Endodermal cell (in vitro differentiated cells): ENCODE measurements at regions not wholly inside any gene's neighbourhood (a gene's known extent, or its start where the extent isn't known, plus 50 kb on each side); places are given as distances from the start of the nearest gene placed in this dataset.
A peak's percentile ranks its signal among the peaks of the same experiment; 100 is the strongest.

Experiments used
- DNase-seq: peaks from one replicate; pipeline ENCODE4 v3.0.0-alpha.2; 2017
- H3K27ac ChIP-seq: 2 replicates; pipeline ENCODE4 v1.5.1; 2013; ENCODE audit warnings: mild to moderate bottlenecking, low read depth, low read length, moderate library complexity
- H3K27me3 ChIP-seq: 2 replicates; pipeline ENCODE4 v1.6.1; 2013; ENCODE audit warnings: mild to moderate bottlenecking, low read length, moderate library complexity; ENCODE audit not compliant: insufficient read depth, control insufficient read depth, poor library complexity, severe bottlenecking
- H3K36me3 ChIP-seq: 2 replicates; pipeline ENCODE4 v1.7.0; 2013; ENCODE audit warnings: mild to moderate bottlenecking, low read length, moderate library complexity; ENCODE audit not compliant: control insufficient read depth, insufficient read depth
- H3K4me1 ChIP-seq: one replicate; pipeline ENCODE4 v1.7.0; 2013; ENCODE audit warnings: low read length; ENCODE audit not compliant: control insufficient read depth, insufficient read depth
- H3K4me3 ChIP-seq: 2 replicates; pipeline ENCODE4 v1.5.1; 2013; ENCODE audit warnings: mild to moderate bottlenecking, low read length, moderate library complexity
- H3K9ac ChIP-seq: 2 replicates; pipeline ENCODE4 v1.6.1; 2013; ENCODE audit warnings: mild to moderate bottlenecking, low read length, moderate library complexity; ENCODE audit not compliant: poor library complexity, severe bottlenecking; ENCODE audit errors: extremely low read depth
- H3K9me3 ChIP-seq: 2 replicates; pipeline ENCODE4 v1.6.1; 2013; ENCODE audit warnings: mild to moderate bottlenecking, low read length, moderate library complexity; ENCODE audit not compliant: control insufficient read depth
- H3K27ac Mint-ChIP-seq: 2 replicates; pipeline ENCODE4 v1.8.0; 2020; ENCODE audit warnings: mixed read lengths
- H3K27me3 Mint-ChIP-seq: 2 replicates; pipeline ENCODE4 v1.8.0; 2021; ENCODE audit warnings: mild to moderate bottlenecking, mixed read lengths; ENCODE audit not compliant: insufficient read depth
- H3K36me3 Mint-ChIP-seq: 2 replicates; pipeline ENCODE4 v1.8.0; 2020; ENCODE audit warnings: low read depth, mixed read lengths
- H3K4me1 Mint-ChIP-seq: 2 replicates; pipeline ENCODE4 v1.8.0; 2020; ENCODE audit warnings: mixed read lengths
- H3K4me3 Mint-ChIP-seq: 2 replicates; pipeline ENCODE4 v1.8.0; 2020; ENCODE audit warnings: mild to moderate bottlenecking, moderate library complexity, mixed read lengths
- H3K9me3 Mint-ChIP-seq: 2 replicates; pipeline ENCODE4 v1.8.0; 2020; ENCODE audit warnings: mild to moderate bottlenecking, mixed read lengths
- WGBS, 2 experiments: methylation state at CpG; one replicate each; pipeline versions ENCODE4 v1.1.5 to v1.1.7; 2013; ENCODE audit warnings: missing lambda C conversion rate in 2 of 2, mixed read lengths in 1 of 2; ENCODE audit not compliant: insufficient coverage in 1 of 2, insufficient read length in 1 of 2; 5-methylcytosine and 5-hydroxymethylcytosine counted together
- TF ChIP-seq, protein P1 (sequence below): fragments of 200-600 bp; sonication (generic); conservative IDR thresholded peaks from 2 replicates; pipeline ENCODE4 v1.5.0; 2021; ENCODE audit warnings: antibody characterized with exemption, mild to moderate bottlenecking

DNA sequence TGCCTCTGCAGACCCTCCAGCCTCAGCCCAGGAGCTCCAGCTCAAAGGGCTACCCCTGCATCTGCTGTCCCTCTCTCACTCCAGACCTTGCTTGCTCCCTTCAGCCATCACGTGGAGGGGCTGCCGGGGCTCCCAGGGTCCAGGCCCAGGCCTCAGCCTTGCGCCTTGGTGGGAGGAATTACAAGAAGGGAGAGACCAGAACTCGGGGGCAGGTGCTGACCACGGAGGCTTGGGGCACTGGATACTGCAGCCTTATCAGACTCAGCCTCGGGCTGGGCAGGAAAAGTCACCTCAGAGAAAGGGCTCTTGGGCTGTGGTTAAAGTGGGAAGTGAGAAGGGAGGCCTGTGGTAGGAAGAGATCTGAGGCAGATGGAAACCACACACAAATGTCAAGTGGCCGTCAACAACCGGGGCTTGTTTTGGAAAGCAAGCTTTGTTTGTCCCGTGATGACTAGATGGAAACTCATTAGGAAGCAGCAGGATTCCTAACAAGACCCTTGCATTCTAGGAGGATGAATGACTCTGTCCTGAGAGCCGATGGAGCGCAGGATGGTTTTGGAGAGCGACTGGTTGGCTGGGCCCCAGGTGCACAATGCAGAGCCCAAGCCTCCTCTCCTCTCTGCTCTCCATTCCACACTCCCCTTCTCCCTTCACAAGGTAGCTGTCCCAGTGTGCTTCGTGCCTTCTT, 1321.7 kb downstream of the TBC1D22A start:
- Histone ChIP-seq H3K27me3 (no peaks in the 10 kb centered on the region), H3K9me3 (no peaks in the 10 kb centered on the region), H3K4me1 (no peaks in the 10 kb centered on the region), H3K27ac (no peak overlapping the region), H3K4me3 (no peak overlapping the region), H3K9ac (no peak overlapping the region), H3K36me3 (no peaks in the 10 kb centered on the region)
- WGBS, 2 experiments: 77 to 87% methylated on average over 11 to 13 of the region's 13 CpGs
- peaks cover 14% of the 10 kb centered on the region for H3K4me1 Mint-ChIP-seq
- no peaks in the 10 kb centered on the region for H3K36me3 Mint-ChIP-seq
- H3K4me3 Mint-ChIP-seq: no peak overlapping the region
- no peak overlapping the region for H3K27ac Mint-ChIP-seq
- H3K9me3 Mint-ChIP-seq: no peaks in the 10 kb centered on the region
- peak; percentile 76 for DNase-seq
- TF ChIP-seq, protein P1, sequence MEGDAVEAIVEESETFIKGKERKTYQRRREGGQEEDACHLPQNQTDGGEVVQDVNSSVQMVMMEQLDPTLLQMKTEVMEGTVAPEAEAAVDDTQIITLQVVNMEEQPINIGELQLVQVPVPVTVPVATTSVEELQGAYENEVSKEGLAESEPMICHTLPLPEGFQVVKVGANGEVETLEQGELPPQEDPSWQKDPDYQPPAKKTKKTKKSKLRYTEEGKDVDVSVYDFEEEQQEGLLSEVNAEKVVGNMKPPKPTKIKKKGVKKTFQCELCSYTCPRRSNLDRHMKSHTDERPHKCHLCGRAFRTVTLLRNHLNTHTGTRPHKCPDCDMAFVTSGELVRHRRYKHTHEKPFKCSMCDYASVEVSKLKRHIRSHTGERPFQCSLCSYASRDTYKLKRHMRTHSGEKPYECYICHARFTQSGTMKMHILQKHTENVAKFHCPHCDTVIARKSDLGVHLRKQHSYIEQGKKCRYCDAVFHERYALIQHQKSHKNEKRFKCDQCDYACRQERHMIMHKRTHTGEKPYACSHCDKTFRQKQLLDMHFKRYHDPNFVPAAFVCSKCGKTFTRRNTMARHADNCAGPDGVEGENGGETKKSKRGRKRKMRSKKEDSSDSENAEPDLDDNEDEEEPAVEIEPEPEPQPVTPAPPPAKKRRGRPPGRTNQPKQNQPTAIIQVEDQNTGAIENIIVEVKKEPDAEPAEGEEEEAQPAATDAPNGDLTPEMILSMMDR: no peak
- H3K27me3 Mint-ChIP-seq: no peaks in the 10 kb centered on the region

DNA sequence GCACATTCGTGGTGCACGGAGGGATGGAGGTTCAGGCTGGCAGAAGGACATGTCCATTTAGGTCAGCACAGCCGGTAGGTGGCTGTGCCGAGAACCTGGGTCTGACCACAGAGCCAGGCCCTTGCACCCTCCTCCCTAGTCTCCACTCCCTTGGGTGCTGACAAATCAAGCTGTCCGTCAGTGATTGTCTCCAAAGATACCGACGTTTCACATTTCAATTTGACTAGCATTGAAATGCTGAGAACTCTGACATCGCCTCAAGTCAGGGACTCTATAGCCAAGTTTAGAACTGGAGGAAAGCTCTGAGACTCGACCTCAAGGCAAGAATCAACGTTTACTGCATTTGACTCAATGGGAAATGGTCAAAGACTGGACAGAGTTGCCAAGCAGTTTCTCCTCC, 1321.1 kb downstream of the TBC1D22A start:
- H3K9me3 ChIP-seq: no peaks in the 10 kb centered on the region
- no peaks in the 10 kb centered on the region for H3K27me3 Mint-ChIP-seq
- H3K4me3 Mint-ChIP-seq: no peak overlapping the region
- no peaks in the 10 kb centered on the region for H3K36me3 Mint-ChIP-seq
- H3K4me3 ChIP-seq: no peak overlapping the region
- peaks cover 14% of the 10 kb centered on the region for H3K4me1 Mint-ChIP-seq
- H3K27ac ChIP-seq: no peak overlapping the region
- H3K9me3 Mint-ChIP-seq: no peaks in the 10 kb centered on the region
- DNase-seq: no peak
- no peaks in the 10 kb centered on the region for H3K36me3 ChIP-seq
- H3K4me1 ChIP-seq: no peaks in the 10 kb centered on the region
- WGBS, 2 experiments: 87 to 91% methylated on average over 10 of the region's 10 CpGs
- TF ChIP-seq, protein P1: no peak
- no peaks in the 10 kb centered on the region for H3K27me3 ChIP-seq
- no peak overlapping the region for H3K9ac ChIP-seq
- no peak overlapping the region for H3K27ac Mint-ChIP-seq

DNA sequence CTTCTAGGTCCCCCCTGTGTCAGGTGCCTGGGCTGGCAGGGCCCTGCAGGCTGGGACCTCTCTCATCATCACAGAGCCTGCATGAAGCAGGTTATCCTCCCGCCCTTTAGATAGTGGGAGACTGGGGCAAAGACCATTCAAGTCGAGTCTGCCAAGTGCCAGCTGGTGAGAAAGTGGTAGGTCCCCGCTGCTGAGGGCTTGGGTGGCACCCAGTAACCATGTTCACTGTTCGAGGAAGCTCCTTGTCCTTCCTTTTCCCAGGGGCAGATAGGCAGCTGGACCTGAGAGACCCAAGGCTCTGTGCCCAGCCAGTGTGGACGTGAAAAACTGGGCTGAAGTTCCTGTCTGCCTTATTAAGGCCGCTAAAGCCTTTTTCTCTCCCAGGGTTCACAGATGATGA, 1319.8 kb downstream of the TBC1D22A start:
- no peaks in the 10 kb centered on the region for H3K4me1 ChIP-seq
- no peaks in the 10 kb centered on the region for H3K9me3 ChIP-seq
- TF ChIP-seq, protein P1: no peak
- Mint-ChIP-seq H3K4me1 (peaks cover 15% of the 10 kb centered on the region), H3K27ac (no peak overlapping the region), H3K27me3 (no peaks in the 10 kb centered on the region), H3K36me3 (no peaks in the 10 kb centered on the region), H3K9me3 (no peaks in the 10 kb centered on the region), H3K4me3 (no peak overlapping the region)
- H3K27ac ChIP-seq: no peak overlapping the region
- H3K36me3 ChIP-seq: no peaks in the 10 kb centered on the region
- DNase-seq: no peak
- 91 to 94% methylated on average over 5 to 6 of the region's 6 CpGs for WGBS, 2 experiments
- no peak overlapping the region for H3K9ac ChIP-seq
- H3K27me3 ChIP-seq: no peaks in the 10 kb centered on the region
- no peak overlapping the region for H3K4me3 ChIP-seq
